ENCODE measurements at regions not wholly inside any gene's neighbourhood (a gene's known extent, or its start where the extent isn't known, plus 50 kb on each side); places are given as distances from the start of the nearest gene placed in this dataset.

GRCh38 chr3:177887475-177887874 lies 648.8 kb upstream of the KCNMB2 start:
- H3K79me2 ChIP-seq (ENCODE audit: control insufficient read depth in 1 of 2, insufficient read depth in 2 of 2, low read length in 2 of 2) = no peaks in the 10 kb centered on the region
- no peak overlapping the region for H2BK120ac ChIP-seq (replicated peaks; ENCODE audit: low read depth, low read length)
- peaks cover 0 to 6% of the 10 kb centered on the region in 2 experiments; a peak in 1 of 4 replicates for H3K9me3 ChIP-seq (ENCODE audit: insufficient read depth in 2 of 2, low read depth in 1 of 2, low read length in 1 of 2)
- FAIRE-seq (no peak), DNase-seq (ENCODE audit: low read depth in 1 of 2, low spot score in 2 of 2) (no peak)
- no peaks in the 10 kb centered on the region for H3K27me3 ChIP-seq (replicated peaks in 1 of 4; ENCODE audit: control insufficient read depth in 3 of 4, extremely low read depth in 1 of 4, insufficient read depth in 3 of 4, low read length in 3 of 4)
- no peaks in the 10 kb centered on the region for H4K20me1 ChIP-seq (replicated peaks in 1 of 2; ENCODE audit: control insufficient read depth in 1 of 2, insufficient read depth in 2 of 2, low read length in 2 of 2)
- ChIA-PET POLR2A (ENCODE audit: partially characterized antibody) (interaction anchor here (1.2 kb wide), 1 partner anchor 8 kb away, joined by 3 read pairs; no protein-coding TSS in a partner anchor), CTCF (ENCODE audit: partially characterized antibody) (interaction anchor here (0.6 to 1.0 kb wide), 3 partner anchors 9 to 546 kb away, joined by 3 to 5 read pairs (median 3); no protein-coding TSS in a partner anchor)
- no peak overlapping the region for H3K4ac ChIP-seq (replicated peaks; ENCODE audit: insufficient read length, low read depth, low read length)
- no peak overlapping the region for H2BK5ac ChIP-seq (ENCODE audit: low read depth, low read length)
- H3K56ac ChIP-seq (replicated peaks; ENCODE audit: insufficient read length, low read depth, low read length) = no peak overlapping the region
- no peak overlapping the region for H2BK12ac ChIP-seq (ENCODE audit: low read depth, low read length)
- H2AK5ac ChIP-seq (ENCODE audit: low read depth, low read length) = no peak overlapping the region
- no peak overlapping the region for H3K4me3 ChIP-seq (ENCODE audit: extremely low read depth in 1 of 4, insufficient read depth in 2 of 4, low read depth in 3 of 4, low read length in 4 of 4)
- 0 out of 2 replicates have a peak overlapping the region, but pooled peaks have one; percentile 41 for H2AFZ ChIP-seq (ENCODE audit: low read length)
- no peaks in the 10 kb centered on the region for H3K79me1 ChIP-seq (ENCODE audit: low read depth, low read length)
- no peak overlapping the region for H3K23ac ChIP-seq (ENCODE audit: insufficient read length)
- no peak overlapping the region for H4K5ac ChIP-seq (ENCODE audit: insufficient read length, low read depth, low read length)
- no peaks in the 10 kb centered on the region for H3K23me2 ChIP-seq (ENCODE audit: low read depth, low read length)
- no peak overlapping the region for H2BK15ac ChIP-seq (ENCODE audit: low read length)
- no peak overlapping the region for H3K27ac ChIP-seq (ENCODE audit: low read depth, low read length)
- H2BK20ac ChIP-seq (ENCODE audit: low read length) = no peak overlapping the region
- no peaks in the 10 kb centered on the region for H3K36me3 ChIP-seq (ENCODE audit: control insufficient read depth in 2 of 4, insufficient read depth in 4 of 4, low read length in 3 of 4)
- H3K18ac ChIP-seq (ENCODE audit: extremely low read depth, low read length) = no peak overlapping the region
- no peaks in the 10 kb centered on the region for H3K4me1 ChIP-seq (replicated peaks in 1 of 4; ENCODE audit: control insufficient read depth in 3 of 4, insufficient read depth in 4 of 4, low read length in 3 of 4)
- H3K14ac ChIP-seq (ENCODE audit: insufficient read length) = no peak overlapping the region
- no peak overlapping the region for H3K4me2 ChIP-seq (ENCODE audit: insufficient read depth in 1 of 2, low read depth in 2 of 2, low read length in 2 of 2)
- no peak overlapping the region for H4K91ac ChIP-seq (replicated peaks; ENCODE audit: insufficient read length, low read length)
- H3K9ac ChIP-seq (replicated peaks in 1 of 4; ENCODE audit: extremely low read depth in 1 of 4, low read depth in 3 of 4, low read length in 3 of 4) = no peak overlapping the region
- no peak overlapping the region for H4K8ac ChIP-seq (ENCODE audit: extremely low read depth, insufficient read depth, low read length)
- WGBS, 2 experiments (ENCODE audit: extremely low coverage in 1 of 2, insufficient coverage in 1 of 2, insufficient read length in 1 of 2, insufficient replicate concordance in 2 of 2, low coverage in 1 of 2, low lambda C conversion rate in 2 of 2, missing lambda C conversion rate in 1 of 2) = 90% methylated on average over 2 of the region's 2 CpGs; no CpG with 5 or more reads in 1 of the 2 experiments
- no peak for TF ChIP-seq POU5F1 (IDR thresholded peaks at IDR 0.05; ENCODE audit: low read depth, low read length)
- TF ChIP-seq CBX5 (IDR thresholded peaks at IDR 0.05; ENCODE audit: low read depth, low read length) = no peak
- no peak for TF ChIP-seq TAF7 (optimal IDR thresholded peaks at IDR 0.05; ENCODE audit: borderline replicate concordance, low read depth, low read length)
- no peak for TF ChIP-seq CBX8 (IDR thresholded peaks at IDR 0.05; ENCODE audit: borderline replicate concordance, low read depth, low read length)
- no peak for TF ChIP-seq E2F6 (IDR thresholded peaks at IDR 0.05)
- TF ChIP-seq HDAC6 (IDR thresholded peaks at IDR 0.05; ENCODE audit: low read depth, low read length) = no peak
- TF ChIP-seq SUZ12 (IDR thresholded peaks at IDR 0.05; ENCODE audit: low read length) = no peak
- no peak for TF ChIP-seq BACH1 (IDR thresholded peaks at IDR 0.05; ENCODE audit: low read length)
- TF ChIP-seq TBP (IDR thresholded peaks at IDR 0.05; ENCODE audit: low read depth, low read length) = no peak
- TF ChIP-seq RFX5 (IDR thresholded peaks at IDR 0.05; ENCODE audit: borderline replicate concordance, low read depth, low read length) = no peak
- no peak for TF ChIP-seq GTF2F1 (IDR thresholded peaks at IDR 0.05; ENCODE audit: borderline replicate concordance, low read depth, low read length)
- TF ChIP-seq TEAD4 (IDR thresholded peaks at IDR 0.05; ENCODE audit: low read depth, low read length) = no peak
- TF ChIP-seq SP1 (IDR thresholded peaks at IDR 0.05; ENCODE audit: low read depth, low read length) = no peak
- no peak for TF ChIP-seq EGR1 (IDR thresholded peaks at IDR 0.05; ENCODE audit: borderline replicate concordance, low read depth, low read length)
- no peak for TF ChIP-seq KDM4A (IDR thresholded peaks at IDR 0.05; ENCODE audit: low read depth, low read length, severe bottlenecking)
